ENCODE measurements at regions not wholly inside any gene's neighbourhood (a gene's known extent, or its start where the extent isn't known, plus 50 kb on each side); places are given as distances from the start of the nearest gene placed in this dataset.

DNA sequence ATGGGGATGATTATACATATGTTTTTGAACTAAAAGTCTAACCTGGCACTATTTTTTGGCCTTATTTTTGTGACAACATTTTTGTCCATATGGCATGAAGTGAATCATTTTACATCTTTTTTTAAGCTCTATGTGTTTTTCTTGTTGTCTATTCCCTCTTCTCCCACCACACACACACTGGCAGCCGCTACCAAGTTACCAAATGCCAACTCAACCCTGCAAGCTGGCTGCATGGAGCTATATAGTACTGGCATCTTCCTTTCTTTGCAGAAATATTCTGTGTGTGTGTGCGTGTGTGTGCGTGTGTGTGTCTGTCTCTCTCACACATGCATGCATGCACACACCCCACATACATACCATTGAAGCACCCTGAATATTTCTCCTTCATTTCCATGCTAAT is 278.9 kb upstream of the SOX5 start:
- peak; percentile 32 for DNase-seq (ENCODE audit: low read depth, low spot score)

- DNase-seq (ENCODE audit: low read depth, low spot score), result peak; percentile 6
Measured at GRCh38 chr12:24227551-24227950, 278.1 kb upstream of the SOX5 start.

- DNase-seq (ENCODE audit: low read depth, low spot score), result peak; percentile 93
Measured at GRCh38 chr12:24226745-24227350, 277.4 kb upstream of the SOX5 start.

GRCh38 chr12:24224401-24224800 is 274.9 kb upstream of the SOX5 start:
- DNase-seq (ENCODE audit: low read depth, low spot score), result no peak

DNA sequence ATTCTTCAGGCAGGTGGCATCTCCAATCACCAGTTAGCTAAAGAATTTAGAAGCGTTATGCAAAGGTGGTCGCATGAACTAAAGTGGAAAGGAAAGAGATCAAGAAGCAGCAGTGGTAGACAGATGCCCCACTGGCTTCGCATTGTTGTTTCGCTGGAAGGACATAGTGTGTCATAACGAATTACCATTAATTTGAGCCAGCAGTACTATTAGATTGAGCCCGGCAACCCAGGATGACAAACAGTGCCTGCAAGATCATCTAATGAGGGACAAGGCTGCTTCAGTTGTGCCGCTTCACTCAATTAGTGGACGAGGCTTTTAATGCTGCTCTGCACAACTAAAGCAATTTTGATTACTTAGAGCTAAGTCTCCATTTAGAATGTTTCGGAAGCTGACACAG is 274.5 kb upstream of the SOX5 start:
- no peak for DNase-seq (ENCODE audit: low read depth, low spot score)

- peak; percentile 60 for DNase-seq (ENCODE audit: low read depth, low spot score)
Measured at GRCh38 chr12:24222968-24223367, 273.5 kb upstream of the SOX5 start.

GRCh38 chr12:24212496-24212895 is 263.0 kb upstream of the SOX5 start:
- DNase-seq (ENCODE audit: low read depth, low spot score), result no peak

DNA sequence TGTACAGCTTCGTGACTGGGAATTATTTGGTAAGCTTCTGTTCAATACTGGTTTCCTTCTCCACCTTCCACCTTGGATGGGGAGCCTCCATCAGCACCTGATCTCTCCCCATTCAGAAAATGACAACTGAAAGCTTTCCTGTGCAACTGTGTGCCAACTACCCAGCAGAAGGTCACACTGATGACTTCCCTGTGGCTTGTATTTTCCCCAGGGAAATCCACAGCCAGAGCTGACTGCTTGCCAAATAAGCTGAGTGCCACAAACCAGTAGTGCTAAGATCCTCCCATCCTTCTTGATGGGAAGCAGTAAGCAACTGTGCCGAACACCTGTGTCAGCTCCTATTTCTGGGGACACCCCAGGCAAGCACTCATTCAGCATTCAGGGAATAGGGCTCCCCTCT is 257.2 kb upstream of the SOX5 start:
- DNase-seq (ENCODE audit: low read depth, low spot score), result peak; percentile 34

DNA sequence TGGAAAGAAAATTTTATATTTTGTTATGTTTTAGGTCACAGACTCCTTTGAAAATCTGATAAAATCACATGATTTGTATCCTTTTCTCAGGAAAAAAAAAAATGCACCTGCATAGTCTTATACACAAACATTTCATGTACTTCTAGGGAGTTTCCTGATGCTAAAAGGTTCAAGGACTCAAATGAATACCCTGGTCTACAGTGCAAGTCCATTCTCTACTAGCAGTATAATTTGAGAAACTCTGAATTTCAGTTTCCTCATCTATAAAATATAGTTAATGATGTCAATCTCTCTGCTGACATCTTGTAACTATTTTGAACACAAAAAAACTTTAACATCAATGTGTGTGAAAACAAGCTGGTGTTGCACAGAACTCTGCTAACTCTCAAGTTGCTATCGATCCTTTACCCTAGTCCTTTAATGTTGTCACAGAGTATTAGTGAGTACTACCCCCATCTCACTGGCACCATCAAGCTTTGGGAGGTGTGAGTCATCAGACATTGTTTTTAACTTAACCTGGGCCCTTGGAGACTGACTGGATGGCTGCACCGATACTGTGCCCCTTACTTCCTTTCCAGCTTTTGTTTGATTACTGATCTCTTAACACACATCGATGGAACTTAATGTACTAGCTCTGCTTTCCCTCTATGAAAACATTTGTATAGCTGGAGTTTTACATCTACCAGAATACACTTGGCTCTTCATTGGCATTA is 251.9 kb upstream of the SOX5 start:
- peak; percentile 34 for DNase-seq (ENCODE audit: low read depth, low spot score)

DNA sequence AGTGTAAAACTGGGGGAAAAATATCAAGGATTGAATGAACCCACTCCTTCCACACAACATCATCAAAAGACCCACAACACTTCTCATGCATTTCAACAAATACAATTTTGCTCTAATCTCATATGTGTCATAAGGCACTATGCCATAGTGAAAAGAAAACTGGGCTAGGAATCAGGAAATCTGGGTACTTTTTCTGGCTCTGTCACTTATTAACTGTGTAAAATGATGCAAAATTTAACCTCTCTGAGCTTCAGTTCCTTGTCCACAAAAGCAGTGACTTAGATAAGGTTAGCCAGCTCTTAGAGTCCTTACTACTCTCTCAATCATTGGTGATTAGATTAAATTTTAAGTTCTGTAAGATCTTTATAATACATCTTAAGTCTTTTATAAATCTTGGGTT is 250.5 kb upstream of the SOX5 start:
- DNase-seq (ENCODE audit: low read depth, low spot score), result peak; percentile 25

GRCh38 chr12:24198936-24199671 is 249.6 kb upstream of the SOX5 start:
- DNase-seq (ENCODE audit: low read depth, low spot score), result peak; percentile 87

DNA sequence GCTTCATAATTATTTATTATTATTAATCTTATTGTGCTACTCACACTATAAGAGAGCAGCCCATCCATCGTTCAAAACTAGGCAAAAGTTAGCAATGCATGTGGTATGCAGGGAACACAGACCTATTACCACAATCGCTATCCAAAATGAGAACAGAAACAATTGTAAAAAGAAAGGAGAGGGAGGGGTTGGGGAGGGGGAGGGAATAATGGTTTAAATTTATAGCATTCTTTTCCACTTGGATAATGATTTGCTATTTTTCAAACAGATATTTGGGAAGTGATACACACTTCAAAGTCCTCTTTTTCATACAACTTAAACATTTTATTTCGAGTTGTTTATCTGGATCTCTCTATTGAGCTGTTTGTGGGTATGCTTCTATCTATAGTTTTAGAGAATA is 248.6 kb upstream of the SOX5 start:
- peak; percentile 86 for DNase-seq (ENCODE audit: low read depth, low spot score)

GRCh38 chr12:24197532-24197931 is 248.1 kb upstream of the SOX5 start:
- DNase-seq (ENCODE audit: low read depth, low spot score), result peak; percentile 51

GRCh38 chr12:24195063-24195462 is 245.6 kb upstream of the SOX5 start:
- DNase-seq (ENCODE audit: low read depth, low spot score), result no peak

DNA sequence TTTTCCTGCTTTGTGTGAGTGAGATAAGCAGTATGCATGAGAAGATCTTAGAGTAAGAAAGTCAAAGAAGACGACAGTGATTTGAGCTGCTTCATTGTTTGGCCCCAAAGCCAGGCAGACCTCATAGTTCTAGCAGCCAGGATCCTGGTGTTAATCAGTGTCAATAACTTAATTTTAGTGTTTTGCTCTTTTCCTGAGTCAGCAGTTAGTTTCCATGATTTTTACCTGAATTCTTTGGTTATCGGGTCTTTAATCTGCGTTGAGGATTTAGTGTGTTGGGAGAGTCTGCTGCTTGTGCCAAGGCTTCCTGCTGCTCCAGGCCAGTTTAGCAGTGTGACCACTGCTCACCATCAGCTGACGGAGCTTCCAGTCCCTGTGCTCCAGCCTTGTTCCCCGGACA is 241.6 kb upstream of the SOX5 start:
- no peak for DNase-seq (ENCODE audit: low read depth, low spot score)

- DNase-seq (ENCODE audit: low read depth, low spot score), result no peak
Measured at GRCh38 chr12:24185782-24186181, 236.3 kb upstream of the SOX5 start.

DNA sequence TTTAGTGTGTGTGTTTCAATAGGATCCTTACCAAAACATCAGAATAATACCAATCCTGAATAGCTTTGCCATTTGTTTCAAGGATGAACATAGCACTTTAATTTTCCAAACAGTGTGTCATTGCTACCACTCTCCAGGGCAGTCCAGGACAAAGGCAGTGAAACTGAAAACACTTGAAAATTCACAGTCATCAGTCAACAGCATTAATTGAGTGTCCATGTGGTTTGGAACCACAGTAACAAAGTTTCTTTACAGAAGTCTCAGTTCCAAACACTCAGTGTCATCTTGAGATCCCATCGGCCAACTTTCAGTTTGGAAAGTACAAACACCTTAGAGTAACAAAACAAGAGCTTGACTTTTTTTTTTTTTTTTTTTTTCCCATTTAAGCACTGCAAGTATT is 228.4 kb upstream of the SOX5 start:
- peak; percentile 39 for DNase-seq (ENCODE audit: low read depth, low spot score)

DNA sequence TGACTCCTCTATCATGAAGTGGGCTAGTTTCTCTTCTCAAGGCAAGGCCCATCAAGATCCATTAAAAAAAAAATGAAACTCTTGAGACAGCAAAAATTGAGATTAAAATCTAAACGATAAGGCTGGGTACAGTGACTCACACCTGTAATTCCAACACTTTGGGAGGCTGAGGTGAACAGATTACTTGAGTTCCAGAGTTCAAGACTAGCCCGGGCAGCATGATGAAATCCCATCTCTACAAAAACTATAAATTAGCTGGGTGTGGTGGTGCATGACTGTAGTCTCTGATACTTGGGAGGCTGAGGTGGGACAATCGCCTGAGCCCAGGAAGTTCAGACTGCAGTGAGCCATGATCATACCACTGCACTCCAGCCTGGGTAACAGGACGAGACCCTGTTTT is 226.5 kb upstream of the SOX5 start:
- DNase-seq (ENCODE audit: low read depth, low spot score), result no peak

DNA sequence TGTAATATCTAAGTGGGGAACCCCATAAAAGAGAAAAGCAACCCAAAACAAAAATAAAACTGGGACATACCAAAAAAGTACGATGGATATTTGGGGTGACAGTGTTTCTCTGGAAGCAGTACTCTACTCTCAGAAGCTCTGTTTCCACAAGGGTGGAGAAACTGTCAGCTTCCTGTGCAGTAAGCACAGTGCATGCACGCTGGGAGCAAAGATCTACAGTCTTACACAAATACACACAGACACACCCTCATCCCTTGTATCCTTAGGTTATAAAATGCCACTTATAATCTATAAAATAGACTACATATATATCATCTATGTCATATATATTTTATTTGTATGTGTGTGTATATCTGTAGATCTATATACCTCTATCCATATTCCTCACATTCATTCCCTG is 225.8 kb upstream of the SOX5 start:
- no peak for DNase-seq (ENCODE audit: low read depth, low spot score)

- no peak for DNase-seq (ENCODE audit: low read depth, low spot score)
Measured at GRCh38 chr12:24173067-24173466, 223.6 kb upstream of the SOX5 start.

GRCh38 chr12:24172773-24173066 is 223.2 kb upstream of the SOX5 start:
- no peak for DNase-seq (ENCODE audit: low read depth, low spot score)

DNA sequence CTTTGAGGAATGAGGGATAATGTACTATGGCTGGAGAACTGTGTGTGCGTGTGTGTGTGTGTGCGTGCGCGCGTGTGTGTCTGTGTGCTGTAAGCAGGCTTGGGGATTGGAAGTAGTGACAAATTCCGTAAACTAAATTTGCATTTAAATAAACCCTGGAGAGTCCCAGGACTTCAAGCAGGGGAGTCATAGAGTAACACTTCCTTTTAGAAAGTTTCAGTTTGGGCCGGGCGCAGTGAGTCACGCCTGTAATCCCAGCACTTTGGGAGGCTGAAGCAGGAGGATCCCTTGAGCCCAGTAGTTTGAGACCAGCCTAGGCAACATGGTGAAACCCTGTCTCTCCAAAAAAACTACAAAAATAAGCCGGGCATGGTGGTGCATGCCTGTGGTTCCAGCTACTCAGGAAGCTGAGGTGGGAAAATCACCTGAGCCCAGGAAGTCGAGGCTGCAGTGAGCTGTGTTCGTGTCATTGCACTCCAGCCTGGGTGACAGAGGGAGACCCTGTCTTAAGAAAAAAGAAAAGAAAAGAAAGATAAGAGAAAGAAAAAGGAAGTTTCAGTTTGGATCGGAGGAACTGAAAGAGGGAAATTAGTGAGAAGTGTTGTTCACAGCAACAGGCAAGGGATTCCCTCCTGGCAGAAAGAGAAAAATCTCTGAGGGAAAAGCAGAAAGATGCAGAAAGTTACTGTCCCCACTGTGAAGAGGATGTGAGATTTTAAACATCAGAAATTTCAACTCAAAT is 222.7 kb upstream of the SOX5 start:
- DNase-seq (ENCODE audit: low read depth, low spot score), result peak; percentile 7
